Type B pancreatic cell (in vitro differentiated cells): ENCODE measurements at regions not wholly inside any gene's neighbourhood (a gene's known extent, or its start where the extent isn't known, plus 50 kb on each side); places are given as distances from the start of the nearest gene placed in this dataset.
A peak's percentile ranks its signal among the peaks of the same experiment; 100 is the strongest.

Experiments used
- DNase-seq: peaks from one replicate; pipeline ENCODE4 v3.0.0; 2021; ENCODE audit warnings: mixed read lengths; ENCODE audit not compliant: unreplicated experiment; ENCODE audit errors: extremely low spot score
- H3K27ac Mint-ChIP-seq: 2 replicates; pipeline ENCODE4 v1.8.0; 2021; ENCODE audit warnings: mild to moderate bottlenecking, mixed read lengths
- H3K27me3 Mint-ChIP-seq: 2 replicates; pipeline ENCODE4 v1.8.0; 2021; ENCODE audit warnings: mixed read lengths
- H3K36me3 Mint-ChIP-seq: 2 replicates; pipeline ENCODE4 v1.8.0; 2021; ENCODE audit warnings: mixed read lengths
- H3K4me1 Mint-ChIP-seq: one replicate; pipeline ENCODE4 v1.8.0; 2021; ENCODE audit warnings: mixed read lengths; ENCODE audit not compliant: unreplicated experiment
- H3K4me3 Mint-ChIP-seq: 2 replicates; pipeline ENCODE4 v1.8.0; 2021; ENCODE audit warnings: mild to moderate bottlenecking, mixed read lengths
- H3K9me3 Mint-ChIP-seq: 2 replicates; pipeline ENCODE4 v1.8.0; 2021; ENCODE audit warnings: mixed read lengths
- CTCF ChIP-seq: fragments of 200-600 bp; sonication (generic); conservative IDR thresholded peaks from 2 replicates; pipeline ENCODE4 v1.5.0; 2021; ENCODE audit warnings: antibody characterized with exemption, mild to moderate bottlenecking

GRCh38 chr21:36544545-36544944 is 64.6 kb upstream of the CLDN14 start:
- peaks cover 50% of the 10 kb centered on the region for H3K27me3 Mint-ChIP-seq
- H3K9me3 Mint-ChIP-seq: no peaks in the 10 kb centered on the region
- H3K4me3 Mint-ChIP-seq: peak overlapping the region; percentile 30
- DNase-seq: no peak
- no peaks in the 10 kb centered on the region for H3K36me3 Mint-ChIP-seq
- TF ChIP-seq CTCF: no peak
- peaks cover 28% of the 10 kb centered on the region for H3K4me1 Mint-ChIP-seq
- no peak overlapping the region for H3K27ac Mint-ChIP-seq

- Mint-ChIP-seq H3K27ac (no peak overlapping the region), H3K4me3 (no peak overlapping the region), H3K27me3 (peaks cover 54% of the 10 kb centered on the region), H3K9me3 (no peaks in the 10 kb centered on the region), H3K4me1 (peaks cover 32% of the 10 kb centered on the region), H3K36me3 (no peaks in the 10 kb centered on the region)
- no peak for DNase-seq
- TF ChIP-seq CTCF: no peak
These were observed 66.0 kb upstream of the CLDN14 start for GRCh38 chr21:36545776-36546511.

GRCh38 chr21:36547464-36547863 is 67.5 kb upstream of the CLDN14 start:
- TF ChIP-seq CTCF: no peak
- H3K9me3 Mint-ChIP-seq: no peaks in the 10 kb centered on the region
- H3K4me1 Mint-ChIP-seq: peaks cover 47% of the 10 kb centered on the region
- peaks cover 59% of the 10 kb centered on the region for H3K27me3 Mint-ChIP-seq
- H3K27ac Mint-ChIP-seq: no peak overlapping the region
- no peaks in the 10 kb centered on the region for H3K36me3 Mint-ChIP-seq
- no peak overlapping the region for H3K4me3 Mint-ChIP-seq
- no peak for DNase-seq

GRCh38 chr21:36548866-36549265 is 68.9 kb upstream of the CLDN14 start:
- Mint-ChIP-seq H3K4me1 (peaks cover 48% of the 10 kb centered on the region), H3K36me3 (no peaks in the 10 kb centered on the region), H3K4me3 (no peak overlapping the region), H3K27ac (no peak overlapping the region), H3K27me3 (peaks cover 46% of the 10 kb centered on the region), H3K9me3 (no peaks in the 10 kb centered on the region)
- DNase-seq: peak; percentile 42
- TF ChIP-seq CTCF: no peak

GRCh38 chr21:36549470-36549869 is 69.5 kb upstream of the CLDN14 start:
- H3K4me1 Mint-ChIP-seq: peaks cover 48% of the 10 kb centered on the region
- no peak for TF ChIP-seq CTCF
- H3K9me3 Mint-ChIP-seq: no peaks in the 10 kb centered on the region
- H3K4me3 Mint-ChIP-seq: no peak overlapping the region
- no peaks in the 10 kb centered on the region for H3K36me3 Mint-ChIP-seq
- DNase-seq: peak; percentile 58
- H3K27me3 Mint-ChIP-seq: peaks cover 42% of the 10 kb centered on the region
- H3K27ac Mint-ChIP-seq: no peak overlapping the region
